Fibroblast of peridontal ligament (primary cell): ENCODE measurements at regions not wholly inside any gene's neighbourhood (a gene's known extent, or its start where the extent isn't known, plus 50 kb on each side); places are given as distances from the start of the nearest gene placed in this dataset.
A peak's percentile ranks its signal among the peaks of the same experiment; 100 is the strongest.

Experiments
- DNase-seq: peaks from one replicate; pipeline ENCODE4 v3.0.0-alpha.2; 2010; ENCODE audit errors: extremely low read depth

DNA sequence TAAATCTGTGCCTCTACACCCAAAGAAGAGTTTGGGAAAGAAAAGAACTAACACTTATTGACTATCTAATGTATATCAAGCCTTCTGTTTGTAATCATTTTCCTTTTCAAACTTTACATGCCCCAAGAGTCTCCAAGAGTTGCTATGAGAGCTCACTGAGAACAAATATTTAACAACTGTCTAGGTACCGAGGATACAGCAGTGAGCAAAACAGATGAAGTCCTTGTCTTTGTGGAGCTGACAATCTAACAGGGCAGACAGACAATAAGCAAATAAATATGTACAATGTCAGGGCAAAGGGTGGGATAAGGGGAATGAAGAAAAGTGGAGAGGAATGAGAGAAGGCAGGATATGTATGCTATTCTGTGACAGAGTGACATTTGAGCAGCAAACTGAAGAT lies 64.8 kb upstream of the KSR1 start:
- no peak for DNase-seq

DNA sequence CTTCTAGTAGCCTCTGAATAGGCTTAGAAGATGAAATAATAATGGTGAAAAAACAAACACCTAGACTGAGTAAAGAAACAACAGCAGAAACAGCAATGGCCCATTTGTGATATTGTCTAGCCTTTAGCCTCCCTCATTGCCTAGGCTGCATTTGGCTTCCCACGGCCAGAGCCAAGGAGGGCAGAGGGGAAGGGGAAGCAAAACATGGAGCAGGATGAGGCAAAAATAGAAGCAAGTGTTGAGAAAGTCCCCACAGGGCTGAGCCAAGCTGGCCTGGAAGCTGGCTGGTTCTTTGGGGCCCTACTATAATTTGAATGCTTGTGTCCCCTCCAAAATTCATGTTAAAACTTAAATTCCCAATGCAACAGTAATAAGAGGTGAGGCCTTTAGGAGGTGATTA lies 60.2 kb upstream of the KSR1 start:
- DNase-seq = no peak

DNA sequence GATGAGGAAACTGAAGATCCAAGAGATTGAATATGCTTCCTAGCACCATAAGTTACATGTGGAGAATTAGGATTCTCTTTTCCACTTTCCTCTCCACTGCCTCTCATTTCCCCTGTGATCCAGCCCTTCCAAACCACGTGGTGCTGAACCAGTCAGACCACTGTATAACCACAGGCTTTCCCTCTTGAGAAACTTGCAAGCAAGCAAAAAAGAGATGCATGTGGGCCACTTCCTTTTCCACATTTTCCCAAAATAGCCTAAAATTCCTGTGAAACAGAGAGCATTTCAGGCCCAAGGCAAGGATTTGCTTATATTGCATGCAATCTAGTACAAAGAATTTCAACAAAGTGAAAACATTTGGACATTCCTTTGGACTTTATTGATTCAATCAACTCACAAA lies 59.3 kb upstream of the KSR1 start:
- peak; percentile 86 for DNase-seq

DNA sequence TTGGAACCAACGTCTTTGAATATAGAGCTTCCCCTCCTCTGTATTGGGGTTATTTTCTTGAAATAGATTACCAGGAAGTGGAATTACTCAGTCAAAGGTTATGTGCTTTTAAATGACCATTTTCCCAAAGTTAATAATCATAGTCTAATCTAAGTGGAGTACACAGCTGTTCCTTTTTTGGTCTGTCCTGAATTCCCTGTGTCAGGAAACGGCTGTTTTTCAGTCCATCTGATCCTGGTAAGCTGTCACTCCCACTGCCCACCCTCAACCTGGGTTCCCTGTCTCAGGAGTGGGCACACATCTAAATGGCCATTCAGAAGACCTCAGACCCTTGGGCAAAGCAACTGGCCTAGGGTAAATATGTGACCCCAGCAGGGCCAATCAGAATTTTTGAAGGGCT lies 57.6 kb upstream of the KSR1 start:
- no peak for DNase-seq

DNA sequence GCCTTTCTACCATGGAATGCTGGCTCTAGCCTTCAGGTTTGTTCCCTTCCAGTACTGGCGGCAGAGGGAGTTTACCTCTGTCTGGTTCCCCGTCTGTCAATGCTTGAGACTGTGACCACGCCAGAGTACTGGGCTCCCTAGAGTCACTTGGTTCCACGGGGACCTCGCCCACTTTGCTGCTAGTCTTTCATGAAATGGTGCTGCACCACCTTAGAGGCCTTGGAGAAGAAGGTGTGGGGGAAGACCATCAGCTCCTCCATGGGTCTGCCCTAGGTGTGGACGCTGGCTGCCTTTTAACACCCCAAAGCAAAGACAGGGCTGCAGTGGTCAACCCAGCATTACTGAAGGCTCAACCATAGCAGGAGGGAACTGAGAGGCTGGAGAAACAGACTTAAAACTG lies 55.3 kb upstream of the KSR1 start:
- DNase-seq = no peak

DNA sequence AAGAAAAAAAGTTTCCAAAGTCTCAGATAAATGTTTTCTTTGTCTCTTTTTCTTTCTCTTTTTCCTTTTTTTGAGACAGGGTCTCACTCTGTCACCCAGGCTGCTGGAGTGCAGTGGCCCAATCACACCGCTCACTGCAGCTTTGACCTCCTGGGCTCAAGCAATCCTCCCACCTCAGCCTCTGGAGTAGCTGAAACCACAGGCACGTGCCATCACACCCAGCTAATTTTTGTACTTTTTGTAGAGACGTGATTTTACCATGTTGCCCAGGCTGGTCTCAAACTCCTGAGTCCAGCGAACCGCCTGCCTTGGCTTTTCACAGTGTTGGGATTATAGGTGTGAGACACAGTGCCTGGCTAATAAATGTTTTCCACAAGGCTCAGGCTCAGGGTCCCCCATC lies 53.3 kb upstream of the KSR1 start:
- DNase-seq = no peak

DNA sequence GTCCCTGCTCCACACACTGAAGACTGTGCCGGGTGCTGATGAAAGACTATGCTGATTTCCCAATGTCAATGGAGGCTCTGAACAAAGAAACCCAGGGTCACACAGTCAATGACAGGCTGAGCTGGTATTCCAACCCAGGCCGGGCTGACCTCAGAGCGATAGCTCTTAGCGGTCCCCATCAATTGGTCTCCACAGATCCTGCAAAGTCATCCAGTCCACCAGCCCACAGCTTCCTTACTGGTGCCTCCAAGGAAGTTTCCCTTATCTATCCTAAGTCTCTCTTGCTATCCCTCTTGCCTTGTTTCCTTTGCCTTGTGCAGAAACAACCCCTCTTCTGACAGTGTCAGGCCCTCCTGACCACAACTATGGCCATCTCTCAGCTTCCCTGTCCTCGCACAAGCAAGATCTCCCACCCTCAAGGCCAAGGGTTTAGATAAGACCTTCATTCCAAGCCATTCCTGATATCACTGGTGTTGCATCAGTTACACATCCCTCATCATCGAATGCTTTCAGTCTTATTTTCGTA lies 52.7 kb upstream of the KSR1 start:
- DNase-seq = no peak

DNA sequence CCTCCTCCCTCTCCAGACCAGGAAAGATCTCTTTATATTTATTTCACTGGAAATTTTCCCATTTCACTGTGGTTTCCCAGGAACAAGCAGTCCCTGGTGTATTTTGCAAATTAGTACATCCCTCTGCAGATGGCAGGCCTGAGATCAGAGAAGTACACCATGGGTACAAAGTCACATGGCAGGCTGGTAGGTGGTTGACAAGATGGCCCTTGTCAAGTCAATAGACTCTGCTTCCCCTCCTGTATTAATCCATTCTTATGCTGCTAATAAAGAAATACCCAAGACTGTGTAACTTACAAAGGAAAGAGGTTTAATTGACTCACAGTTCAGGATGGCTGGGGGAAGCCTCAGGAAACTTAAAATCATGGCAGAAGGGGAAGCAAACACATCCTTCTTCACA lies 51.6 kb upstream of the KSR1 start:
- no peak for DNase-seq
